LNCAP (cell line): ENCODE measurements at regions not wholly inside any gene's neighbourhood (a gene's known extent, or its start where the extent isn't known, plus 50 kb on each side); places are given as distances from the start of the nearest gene placed in this dataset.

Experiments
- TF ChIP-seq, protein P1 (sequence below): fragments of 450-650 bp; IDR thresholded peaks from 2 replicates; pipeline ENCODE4 v1.5.1; 2017; ENCODE audit warnings: mild to moderate bottlenecking

GRCh38 chr12:132427999-132428935 is 61.7 kb upstream of the FBRSL1 start:
- TF ChIP-seq, protein P1, sequence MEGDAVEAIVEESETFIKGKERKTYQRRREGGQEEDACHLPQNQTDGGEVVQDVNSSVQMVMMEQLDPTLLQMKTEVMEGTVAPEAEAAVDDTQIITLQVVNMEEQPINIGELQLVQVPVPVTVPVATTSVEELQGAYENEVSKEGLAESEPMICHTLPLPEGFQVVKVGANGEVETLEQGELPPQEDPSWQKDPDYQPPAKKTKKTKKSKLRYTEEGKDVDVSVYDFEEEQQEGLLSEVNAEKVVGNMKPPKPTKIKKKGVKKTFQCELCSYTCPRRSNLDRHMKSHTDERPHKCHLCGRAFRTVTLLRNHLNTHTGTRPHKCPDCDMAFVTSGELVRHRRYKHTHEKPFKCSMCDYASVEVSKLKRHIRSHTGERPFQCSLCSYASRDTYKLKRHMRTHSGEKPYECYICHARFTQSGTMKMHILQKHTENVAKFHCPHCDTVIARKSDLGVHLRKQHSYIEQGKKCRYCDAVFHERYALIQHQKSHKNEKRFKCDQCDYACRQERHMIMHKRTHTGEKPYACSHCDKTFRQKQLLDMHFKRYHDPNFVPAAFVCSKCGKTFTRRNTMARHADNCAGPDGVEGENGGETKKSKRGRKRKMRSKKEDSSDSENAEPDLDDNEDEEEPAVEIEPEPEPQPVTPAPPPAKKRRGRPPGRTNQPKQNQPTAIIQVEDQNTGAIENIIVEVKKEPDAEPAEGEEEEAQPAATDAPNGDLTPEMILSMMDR = no peak

DNA sequence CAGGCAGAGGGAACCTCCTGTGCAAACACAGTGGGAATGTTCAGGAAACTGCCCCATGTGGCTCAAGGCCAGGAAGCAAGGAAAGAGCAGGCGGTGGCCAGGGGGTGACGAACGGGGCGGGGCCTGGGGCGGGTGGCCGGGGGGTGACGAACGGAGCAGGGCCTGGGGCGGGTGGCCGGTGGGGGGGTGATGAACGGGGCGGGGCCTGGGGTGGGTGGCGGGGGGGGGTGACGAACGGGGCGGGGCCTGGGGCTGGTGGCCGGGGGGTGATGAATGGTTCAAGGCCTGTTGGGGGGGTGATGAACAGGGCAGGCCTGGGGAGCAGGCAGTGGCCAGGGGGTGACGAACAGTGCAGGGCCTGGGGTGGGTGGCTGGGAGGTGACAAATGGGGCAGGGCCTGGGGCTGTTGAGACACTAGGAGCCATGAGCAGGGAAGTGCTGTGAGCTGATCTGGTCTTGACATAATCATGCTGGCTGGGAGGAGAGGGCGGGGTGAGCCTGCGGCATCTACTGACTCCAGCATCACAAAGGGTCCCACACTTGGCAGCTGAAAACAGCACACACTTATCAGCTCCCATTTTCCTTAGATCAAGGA is 62.7 kb upstream of the FBRSL1 start:
- TF ChIP-seq, protein P1 = no peak

DNA sequence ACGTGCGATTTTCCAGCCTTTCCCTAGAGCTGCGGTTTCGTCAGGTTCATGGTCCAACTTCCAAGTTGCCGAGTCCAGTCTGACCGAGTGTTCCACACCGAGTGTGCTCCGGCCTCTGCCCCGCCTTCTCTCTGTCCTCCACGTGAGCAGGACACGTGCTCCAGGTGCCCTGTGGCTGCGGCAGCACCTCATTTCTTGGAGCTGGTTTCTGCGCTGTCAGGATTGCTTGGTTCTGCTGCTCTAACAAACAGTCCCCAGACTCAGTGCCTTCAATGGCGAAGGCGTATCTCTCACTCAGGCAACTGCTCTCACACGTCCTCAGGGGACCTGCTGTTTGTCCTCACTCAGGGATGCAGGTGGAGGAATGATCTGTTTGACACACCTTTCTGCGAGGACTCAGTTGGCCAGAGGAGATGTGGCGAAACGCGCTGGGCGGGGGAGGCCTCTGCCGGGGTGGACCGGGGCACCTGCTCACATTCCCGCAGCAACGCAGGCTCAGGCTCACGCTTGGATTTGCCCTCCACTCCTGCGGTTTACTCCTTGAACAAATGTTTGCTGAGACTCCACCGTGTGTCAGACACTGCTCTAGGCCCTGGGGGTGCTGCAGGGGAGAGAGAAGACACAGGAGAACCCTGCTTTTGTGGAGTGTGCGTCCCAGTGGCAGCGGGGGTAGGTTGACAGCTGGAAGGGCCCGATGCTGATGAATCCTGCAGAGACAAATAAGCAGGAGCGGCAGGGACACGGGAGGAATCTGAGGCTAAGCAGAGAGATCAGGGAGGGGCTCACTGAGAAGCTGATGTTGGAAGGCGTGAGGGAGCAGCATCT is 63.4 kb upstream of the FBRSL1 start:
- TF ChIP-seq, protein P1 = no peak

DNA sequence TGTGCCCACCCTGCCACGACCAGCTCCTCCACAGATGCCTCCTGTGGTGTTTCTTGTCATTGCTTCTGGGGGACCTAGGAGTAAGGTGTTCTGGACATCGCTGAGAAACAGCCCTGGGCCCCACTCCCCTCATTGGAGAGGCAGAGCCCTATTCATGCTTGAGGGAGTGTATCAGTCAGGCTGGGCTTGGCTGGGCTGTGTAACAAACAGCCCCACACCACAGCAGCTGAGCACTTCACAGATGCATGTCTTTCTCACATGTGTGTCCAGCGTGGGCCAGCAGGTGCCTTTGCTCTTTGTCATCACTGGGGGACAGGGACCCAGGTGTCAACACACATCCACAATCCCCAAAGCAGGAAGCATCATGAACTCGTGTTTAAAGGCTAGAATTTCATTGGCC is 65.1 kb upstream of the FBRSL1 start:
- TF ChIP-seq, protein P1 = no peak

GRCh38 chr12:132423820-132424645 is 65.9 kb upstream of the FBRSL1 start:
- TF ChIP-seq, protein P1 = no peak

GRCh38 chr12:132423251-132423819 is 66.6 kb upstream of the FBRSL1 start:
- TF ChIP-seq, protein P1 = no peak
